H7 (cell line): ENCODE measurements at regions not wholly inside any gene's neighbourhood (a gene's known extent, or its start where the extent isn't known, plus 50 kb on each side); places are given as distances from the start of the nearest gene placed in this dataset.

Experiments
- DNase-seq: peaks from one replicate; pipeline ENCODE4 v3.0.0; 2012
- H3K27me3 ChIP-seq: 2 replicates; pipeline ENCODE4 v1.6.0; 2011; ENCODE audit warnings: mild to moderate bottlenecking, low read length; ENCODE audit not compliant: control insufficient read depth, insufficient read depth
- H3K36me3 ChIP-seq: replicated peaks from 2 replicates; pipeline ENCODE4 v1.5.1; 2011; ENCODE audit warnings: low read length; ENCODE audit not compliant: control insufficient read depth, insufficient read depth
- H3K4me3 ChIP-seq: 2 replicates; pipeline ENCODE4 v1.5.1; 2011; ENCODE audit warnings: low read depth, mild to moderate bottlenecking, control low read depth, low read length, moderate library complexity; ENCODE audit not compliant: insufficient read depth

DNA sequence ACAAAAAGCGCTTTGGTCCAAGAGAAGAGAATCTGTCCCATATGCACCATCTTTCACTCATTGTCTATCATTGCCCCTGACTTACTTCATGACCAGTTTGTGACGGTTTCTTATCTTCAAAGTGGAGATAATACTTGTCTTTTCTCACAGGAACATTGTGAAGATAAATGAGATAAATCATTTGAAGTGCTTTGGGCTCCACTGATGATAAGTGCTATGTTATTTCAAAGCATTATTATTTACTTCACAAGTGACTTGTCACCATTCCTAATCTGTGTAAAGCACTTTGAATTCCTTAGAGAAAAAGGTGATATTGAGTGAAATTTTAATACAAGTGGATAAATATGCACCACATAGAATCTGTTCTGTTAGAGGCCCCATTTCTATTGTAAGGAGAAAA, 731.6 kb upstream of the PTBP2 start:
- Histone ChIP-seq H3K27me3 (no peaks in the 10 kb centered on the region; the same call in 1 of the 2 replicates), H3K4me3 (no peak overlapping the region), H3K36me3 (no peaks in the 10 kb centered on the region)
- DNase-seq, result no peak

DNA sequence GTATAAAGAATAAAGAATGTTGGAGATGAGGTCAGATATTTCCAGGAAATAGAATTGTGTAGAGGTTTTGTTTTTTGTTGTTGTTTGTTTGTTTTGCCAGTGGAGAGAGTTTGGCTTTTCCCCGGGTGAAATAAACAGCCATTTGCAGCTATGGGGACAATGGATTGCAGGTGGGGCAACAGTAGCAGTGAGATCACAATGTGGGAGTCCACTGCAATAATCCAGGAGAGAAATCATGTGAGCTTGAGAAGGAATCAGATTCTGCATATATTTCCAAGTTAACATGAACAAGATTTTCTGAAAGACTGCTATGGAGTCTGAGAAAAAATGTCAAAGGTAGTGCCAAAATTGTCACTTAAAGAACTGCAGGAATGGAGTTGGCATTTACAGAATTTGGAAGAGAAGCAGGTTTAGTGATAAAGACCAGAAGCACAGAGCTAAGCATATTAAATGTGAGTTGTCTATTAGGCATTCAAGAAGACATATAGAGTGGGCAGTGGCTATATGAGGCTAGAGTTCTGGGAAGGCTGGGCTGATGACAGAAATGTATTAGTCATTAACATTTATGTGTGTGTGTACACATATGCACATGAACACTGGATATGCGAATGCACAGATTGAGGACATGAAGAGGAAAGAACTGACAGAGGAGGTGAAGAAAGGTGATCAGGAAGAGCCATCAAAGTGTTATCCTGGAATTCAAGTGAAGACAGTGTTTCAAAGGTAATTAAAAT, 729.6 kb upstream of the PTBP2 start:
- no peak for DNase-seq
- H3K4me3 ChIP-seq, result no peak overlapping the region

DNA sequence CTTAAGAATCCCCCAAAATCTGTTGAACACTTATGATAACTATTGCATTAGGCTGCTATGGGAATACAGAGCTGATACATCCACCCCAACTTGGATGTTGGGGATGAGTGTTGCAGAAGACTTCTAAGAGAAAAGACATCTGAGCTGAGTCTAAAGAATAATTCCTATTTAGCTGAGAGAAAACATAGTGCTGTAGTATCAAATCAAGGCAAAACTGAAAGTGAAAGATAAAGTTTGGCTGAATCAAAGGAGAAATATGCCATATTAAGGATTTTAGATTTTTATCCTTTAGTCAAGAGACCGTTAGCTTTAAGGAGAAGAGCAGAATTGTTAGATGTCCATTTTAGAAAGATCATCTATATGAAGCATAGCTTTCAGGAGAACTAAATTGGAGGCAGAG, 726.9 kb upstream of the PTBP2 start:
- Histone ChIP-seq H3K27me3 (no peaks in the 10 kb centered on the region; the same call in 1 of the 2 replicates), H3K36me3 (no peaks in the 10 kb centered on the region), H3K4me3 (no peak overlapping the region)
- DNase-seq, result no peak

More for the DNA sequence above, 729.6 kb upstream of the PTBP2 start:
- Histone ChIP-seq H3K36me3 (no peaks in the 10 kb centered on the region), H3K27me3 (no peaks in the 10 kb centered on the region; the same call in 1 of the 2 replicates)

DNA sequence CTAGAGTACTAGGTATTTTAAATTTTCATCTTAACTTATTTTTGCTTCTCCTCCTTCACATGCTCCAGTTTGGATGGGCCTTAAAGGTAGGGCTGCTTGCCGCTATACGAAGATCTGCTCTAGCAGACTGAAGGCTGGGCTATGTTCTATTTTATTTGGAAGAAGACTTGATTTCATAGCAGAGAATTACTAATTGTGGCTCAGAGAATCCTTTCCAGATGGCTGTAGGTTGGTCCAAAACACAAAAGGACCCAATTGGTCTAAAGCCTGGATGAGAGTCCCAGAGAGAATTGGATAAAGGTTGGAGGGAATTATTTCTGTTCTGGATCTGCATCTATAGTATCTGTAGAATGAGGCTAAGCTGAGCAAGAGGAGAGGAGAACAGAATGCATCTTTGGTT, 719.4 kb upstream of the PTBP2 start:
- DNase-seq, result no peak
- H3K36me3 ChIP-seq, result no peaks in the 10 kb centered on the region
- H3K27me3 ChIP-seq, result no peaks in the 10 kb centered on the region
- H3K4me3 ChIP-seq, result no peak overlapping the region

DNA sequence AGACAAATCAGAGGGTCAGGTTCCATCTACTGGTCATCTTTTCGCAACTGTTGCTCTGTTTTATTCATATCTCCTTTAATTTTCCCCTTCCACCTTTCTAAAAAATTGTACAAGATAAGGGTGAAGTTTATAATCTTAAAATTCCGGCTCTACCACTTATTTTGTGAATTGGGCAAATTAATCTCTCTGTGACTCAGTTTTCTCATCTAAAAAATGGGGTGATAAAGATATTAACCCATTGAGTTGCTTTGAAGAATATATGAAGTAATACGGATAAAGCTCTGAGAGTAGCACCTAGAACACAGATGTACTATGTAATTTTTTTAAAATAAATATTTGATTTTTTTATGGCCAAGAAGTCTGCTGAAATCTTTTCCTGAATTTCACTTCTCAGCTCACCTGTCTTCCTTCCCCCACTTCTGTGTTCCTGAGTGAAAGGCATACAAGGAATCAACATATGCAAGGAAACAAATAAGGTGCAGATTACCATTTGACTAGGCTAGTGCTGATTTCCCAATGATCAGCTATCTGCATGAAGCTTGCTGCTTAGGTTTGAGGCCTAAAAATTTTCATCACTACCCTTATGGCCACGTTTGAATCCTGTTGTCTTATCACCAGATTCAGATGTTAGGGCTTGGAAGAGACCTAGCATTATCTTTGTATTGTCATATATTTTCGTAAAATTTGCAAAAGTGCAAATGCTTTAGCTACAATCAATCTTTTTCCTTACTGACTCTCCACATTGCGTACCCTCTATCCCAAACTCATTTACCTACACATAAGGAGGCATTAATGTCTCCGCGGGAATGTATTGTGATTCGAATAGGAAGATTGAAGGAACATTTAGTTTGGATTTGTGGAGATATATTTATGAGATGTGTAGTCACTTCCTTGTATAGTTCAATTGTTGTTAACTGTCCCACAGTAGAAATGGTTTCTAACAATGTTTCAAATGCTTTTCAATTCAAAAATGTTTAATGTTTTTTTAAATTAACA, 718.3 kb upstream of the PTBP2 start:
- H3K36me3 ChIP-seq, result no peaks in the 10 kb centered on the region
- H3K4me3 ChIP-seq, result no peak overlapping the region
- no peaks in the 10 kb centered on the region for H3K27me3 ChIP-seq
- DNase-seq, result peak; percentile 12

DNA sequence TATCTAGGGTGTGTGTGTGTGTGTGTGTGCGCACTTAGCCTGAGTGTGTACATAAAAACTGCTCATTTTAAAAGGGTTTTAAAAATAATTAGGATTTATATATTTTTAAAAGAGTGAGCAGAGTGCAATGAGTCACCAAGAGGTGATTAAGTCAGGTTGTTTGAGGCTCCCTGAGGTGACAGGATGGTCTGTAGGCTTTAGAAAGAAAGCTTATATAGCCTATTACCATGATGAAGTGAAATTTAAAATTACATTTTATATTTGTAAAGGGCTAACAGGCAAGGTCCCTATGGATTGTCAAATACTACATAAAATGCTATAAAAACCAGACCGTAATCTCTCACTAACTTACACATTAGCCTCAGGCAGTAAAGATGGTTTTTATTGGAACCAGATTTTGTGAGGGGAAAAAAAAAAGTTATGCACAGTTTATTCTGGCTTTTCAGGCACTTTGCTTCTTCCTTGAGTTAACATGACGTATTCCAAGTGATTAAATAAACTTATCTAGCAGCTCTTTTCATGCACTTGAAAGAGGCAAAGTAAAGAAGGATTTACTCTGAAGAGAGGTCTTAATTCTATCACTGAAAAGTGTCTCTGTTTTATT, 711.7 kb upstream of the PTBP2 start:
- Histone ChIP-seq H3K4me3 (no peak overlapping the region), H3K36me3 (no peaks in the 10 kb centered on the region), H3K27me3 (no peaks in the 10 kb centered on the region)
- DNase-seq, result no peak

DNA sequence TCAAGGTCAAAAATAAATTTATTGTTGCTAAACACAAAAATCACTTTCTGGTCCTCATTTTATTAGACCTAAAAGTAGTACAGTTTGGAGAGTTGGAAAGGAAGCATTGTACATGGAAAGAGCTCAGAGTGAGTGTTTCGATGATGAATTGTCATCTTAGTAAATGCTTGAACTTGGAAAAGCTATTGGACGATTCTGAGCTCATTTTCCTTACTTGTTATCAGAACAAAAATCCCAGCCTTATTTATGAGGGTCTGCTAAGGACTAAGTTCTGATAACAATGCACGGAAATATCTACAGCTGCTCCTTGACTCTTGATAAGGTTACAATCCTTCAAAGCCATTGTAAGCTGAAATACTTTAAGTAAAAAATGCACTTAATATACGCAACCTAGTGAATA, 710.0 kb upstream of the PTBP2 start:
- no peak for DNase-seq
- Histone ChIP-seq H3K27me3 (no peaks in the 10 kb centered on the region), H3K36me3 (no peaks in the 10 kb centered on the region), H3K4me3 (no peak overlapping the region)

DNA sequence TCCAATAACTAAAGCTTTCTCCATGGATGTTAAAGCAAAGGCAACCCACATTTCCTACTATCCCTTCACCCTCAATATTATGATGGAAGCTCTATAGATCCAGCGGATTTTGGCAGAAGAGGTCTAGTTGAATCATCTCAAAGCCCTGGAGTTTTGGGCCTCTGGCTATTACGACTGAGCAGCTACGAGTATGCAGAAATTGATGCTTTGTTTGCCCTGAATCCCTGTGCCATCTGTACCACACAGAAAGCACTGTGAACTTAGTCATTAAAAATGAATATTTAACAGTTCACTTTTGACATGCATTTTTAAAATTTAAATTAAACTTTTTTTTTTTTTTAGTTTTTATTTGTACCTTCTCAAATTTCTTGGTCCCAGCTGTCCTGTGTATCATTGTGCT, 705.4 kb upstream of the PTBP2 start:
- H3K4me3 ChIP-seq, result no peak overlapping the region
- DNase-seq, result no peak
- H3K27me3 ChIP-seq, result no peaks in the 10 kb centered on the region
- no peaks in the 10 kb centered on the region for H3K36me3 ChIP-seq

DNA sequence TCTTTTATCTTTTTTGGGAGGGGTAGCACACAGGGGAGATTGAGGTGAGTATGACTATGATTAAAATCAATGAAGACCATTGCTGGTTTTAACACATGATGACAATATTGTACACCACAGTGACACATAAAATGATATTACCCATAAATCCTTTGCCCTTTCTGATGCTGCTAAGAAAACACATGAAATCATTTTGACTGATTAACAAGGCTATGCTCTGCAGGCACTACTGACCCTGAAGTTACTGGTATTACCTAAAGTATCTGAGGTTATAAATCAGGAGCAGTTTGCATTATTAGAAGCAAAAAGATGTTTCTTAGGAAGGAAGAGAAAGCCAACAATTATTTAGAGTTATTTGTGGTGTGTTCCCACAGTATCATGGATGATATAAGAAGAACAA, 701.2 kb upstream of the PTBP2 start:
- Histone ChIP-seq H3K36me3 (no peaks in the 10 kb centered on the region), H3K27me3 (no peaks in the 10 kb centered on the region), H3K4me3 (no peak overlapping the region)
- no peak for DNase-seq

DNA sequence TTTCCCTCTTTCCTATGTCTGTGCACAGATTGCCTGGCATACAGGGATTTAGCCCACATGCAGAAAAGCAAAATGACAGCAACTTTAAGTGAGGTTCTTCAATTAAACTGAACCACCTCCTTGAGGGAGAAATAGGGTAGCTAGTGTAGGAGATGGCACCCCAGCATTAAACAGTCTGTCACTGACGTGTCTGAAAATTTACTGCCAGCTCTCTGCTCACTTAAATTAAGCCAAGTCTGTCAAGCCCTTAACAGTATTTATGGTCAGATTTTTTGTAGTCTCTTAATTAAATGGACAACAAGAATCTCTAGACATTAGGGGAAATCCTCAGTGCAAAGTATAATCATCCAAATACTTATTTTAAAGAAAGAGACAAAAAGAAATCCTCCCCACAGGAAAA, 696.5 kb upstream of the PTBP2 start:
- H3K36me3 ChIP-seq, result no peaks in the 10 kb centered on the region; the same call in 1 of the 2 replicates
- no peaks in the 10 kb centered on the region for H3K27me3 ChIP-seq
- H3K4me3 ChIP-seq, result no peak overlapping the region
- no peak for DNase-seq

DNA sequence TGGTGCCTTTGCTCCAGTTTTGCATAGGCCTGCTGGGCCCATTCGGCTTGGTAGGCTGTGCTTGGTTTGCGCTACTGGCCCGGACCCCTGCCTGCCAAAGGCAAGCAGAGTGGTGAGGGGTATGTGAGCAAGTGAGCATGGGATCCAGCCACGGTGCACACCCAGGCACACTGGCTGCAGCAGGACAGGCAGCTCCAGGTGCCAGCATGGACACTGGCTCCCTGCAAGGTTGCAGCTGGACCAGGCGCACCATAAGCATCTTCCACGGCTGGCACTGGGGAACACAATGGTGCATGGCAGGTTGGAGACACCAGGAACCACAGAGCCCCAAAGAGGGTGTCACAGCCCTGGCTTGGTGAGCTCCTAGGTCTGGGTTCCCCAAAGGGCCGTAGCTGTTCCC, 693.5 kb upstream of the PTBP2 start:
- Histone ChIP-seq H3K27me3 (no peaks in the 10 kb centered on the region), H3K4me3 (no peak overlapping the region), H3K36me3 (no peaks in the 10 kb centered on the region; the same call in 1 of the 2 replicates)
- DNase-seq, result no peak

DNA sequence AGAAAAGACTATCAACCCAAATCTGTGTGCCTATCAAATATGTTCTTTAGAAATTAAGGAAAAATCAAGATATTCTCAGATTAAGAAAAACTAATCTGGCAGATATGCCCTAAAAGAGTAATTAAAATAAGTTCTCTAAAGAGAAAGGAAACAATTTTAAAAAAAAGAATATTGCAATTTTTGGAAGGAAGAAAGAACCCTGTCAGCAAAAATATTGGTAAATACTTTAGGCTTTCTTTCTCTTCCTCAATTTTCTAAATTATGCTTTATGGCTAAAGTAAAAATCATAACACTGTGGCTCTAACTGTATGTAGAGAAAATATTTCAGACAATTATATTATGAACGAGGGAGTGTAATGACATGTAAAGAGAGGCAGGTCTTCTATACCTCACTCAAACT, 691.3 kb upstream of the PTBP2 start:
- no peaks in the 10 kb centered on the region; the same call in 1 of the 2 replicates for H3K36me3 ChIP-seq
- H3K4me3 ChIP-seq, result no peak overlapping the region
- DNase-seq, result no peak
- H3K27me3 ChIP-seq, result no peaks in the 10 kb centered on the region

DNA sequence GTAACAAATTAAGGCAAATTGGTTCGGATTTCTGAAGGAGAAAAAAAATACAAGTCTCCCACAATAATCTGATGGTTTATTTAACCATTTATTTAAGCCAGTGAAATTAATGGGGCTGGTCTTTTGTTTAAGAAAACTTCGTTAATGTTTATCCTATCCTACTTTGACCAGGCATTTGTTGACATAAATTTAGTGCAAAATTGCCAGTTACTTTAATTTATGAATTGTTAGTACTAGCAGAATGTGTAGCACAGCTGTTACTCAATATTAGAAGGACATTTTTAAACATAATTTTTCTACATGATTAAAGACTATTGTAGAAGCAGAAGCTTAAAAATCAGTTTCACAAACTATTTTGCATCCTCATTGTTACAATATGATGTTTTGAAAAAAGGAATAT, 687.6 kb upstream of the PTBP2 start:
- no peak for DNase-seq
- H3K4me3 ChIP-seq, result no peak overlapping the region
- H3K36me3 ChIP-seq, result no peaks in the 10 kb centered on the region
- H3K27me3 ChIP-seq, result no peaks in the 10 kb centered on the region

DNA sequence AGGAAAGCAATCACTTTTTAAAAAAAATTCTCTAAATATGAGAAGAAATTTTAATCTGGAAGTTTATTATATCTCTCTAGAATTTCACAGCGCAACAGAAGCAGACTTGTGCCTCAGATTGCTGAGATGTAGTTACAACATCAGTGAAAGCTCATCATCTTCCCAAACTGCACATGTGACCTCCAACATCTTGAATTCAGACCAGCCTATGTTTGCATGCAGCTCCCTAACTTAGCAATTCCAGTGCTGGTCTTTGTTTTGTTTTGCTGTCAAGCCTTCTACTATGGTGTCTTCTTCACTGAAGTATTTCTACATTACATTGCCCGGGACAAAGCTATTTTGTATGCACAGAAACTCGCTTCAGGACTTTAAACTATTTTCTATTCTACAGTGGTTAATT, 684.8 kb upstream of the PTBP2 start:
- H3K36me3 ChIP-seq, result no peaks in the 10 kb centered on the region
- no peak overlapping the region for H3K4me3 ChIP-seq
- no peaks in the 10 kb centered on the region for H3K27me3 ChIP-seq
- no peak for DNase-seq

DNA sequence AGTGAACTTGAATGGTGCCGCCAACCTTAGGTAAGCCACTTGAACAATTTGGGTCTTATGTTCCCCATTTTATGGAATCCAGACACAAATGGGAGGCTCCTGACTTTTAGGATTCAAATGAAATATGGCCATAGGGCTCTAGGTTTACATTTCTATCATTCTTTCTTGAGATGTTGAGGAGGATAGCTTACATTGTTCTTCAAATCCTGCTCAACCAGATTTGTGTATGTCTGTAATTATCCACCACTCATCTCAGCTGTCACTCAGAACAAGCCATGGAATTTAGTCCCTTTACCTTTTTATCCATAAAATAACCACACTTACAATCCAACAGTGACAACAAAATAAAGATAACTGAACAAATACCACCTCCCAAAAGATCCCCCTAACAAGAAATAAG, 682.9 kb upstream of the PTBP2 start:
- Histone ChIP-seq H3K36me3 (no peaks in the 10 kb centered on the region), H3K27me3 (no peaks in the 10 kb centered on the region), H3K4me3 (no peak overlapping the region)
- DNase-seq, result no peak
